Lower leg skin (tissue), 3 donors: ENCODE measurements at regions not wholly inside any gene's neighbourhood (a gene's known extent, or its start where the extent isn't known, plus 50 kb on each side); places are given as distances from the start of the nearest gene placed in this dataset.

ENCODE experiments used
- CTCF ChIP-seq, 3 donors: fragments of 450-650 bp; IDR thresholded peaks; one replicate each; pipeline ENCODE4 v1.5.1; 2016; ENCODE audit warnings: antibody characterized with exemption in 3 of 3, mild to moderate bottlenecking in 3 of 3, moderate library complexity in 2 of 3
- POLR2A ChIP-seq, 2 donors: fragments of 450-650 bp; IDR thresholded peaks; one replicate each; pipeline ENCODE4 v1.6.1; 2016 to 2017; ENCODE audit warnings: antibody characterized with exemption in 2 of 2, mild to moderate bottlenecking in 1 of 2, moderate library complexity in 1 of 2

GRCh38 chr10:9069136-9069535 lies 1014.6 kb downstream of the GATA3 start:
- TF ChIP-seq CTCF (IDR thresholded peaks at IDR 0.05) (no peak), POLR2A (IDR thresholded peaks at IDR 0.05) (no peak)
